NCI-H345 (cell line): ENCODE measurements at regions not wholly inside any gene's neighbourhood (a gene's known extent, or its start where the extent isn't known, plus 50 kb on each side); places are given as distances from the start of the nearest gene placed in this dataset.

Experiments
- DNase-seq: peaks from one replicate; lab custom pipeline; 2025; lab: John Stamatoyannopoulos, UW

DNA sequence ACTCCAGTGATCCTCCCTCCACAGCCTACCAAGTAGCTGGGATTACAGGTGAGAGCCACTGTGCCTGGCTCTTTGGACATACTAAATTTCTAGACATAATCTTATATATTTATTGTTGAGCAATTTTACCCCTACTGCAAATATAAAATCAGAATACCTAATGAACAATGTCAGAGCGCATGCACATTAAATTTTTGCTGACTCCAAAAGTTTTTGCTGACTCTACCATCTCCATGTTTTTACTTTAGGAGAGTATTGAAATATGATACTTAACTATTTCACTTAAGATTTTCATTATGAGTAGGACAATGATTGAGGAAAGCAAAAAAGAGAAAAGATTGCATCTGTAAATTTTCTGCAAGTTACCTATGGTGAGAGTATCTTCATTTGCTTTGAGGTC lies 402.3 kb downstream of the LRRC70 start:
- no peak for DNase-seq

DNA sequence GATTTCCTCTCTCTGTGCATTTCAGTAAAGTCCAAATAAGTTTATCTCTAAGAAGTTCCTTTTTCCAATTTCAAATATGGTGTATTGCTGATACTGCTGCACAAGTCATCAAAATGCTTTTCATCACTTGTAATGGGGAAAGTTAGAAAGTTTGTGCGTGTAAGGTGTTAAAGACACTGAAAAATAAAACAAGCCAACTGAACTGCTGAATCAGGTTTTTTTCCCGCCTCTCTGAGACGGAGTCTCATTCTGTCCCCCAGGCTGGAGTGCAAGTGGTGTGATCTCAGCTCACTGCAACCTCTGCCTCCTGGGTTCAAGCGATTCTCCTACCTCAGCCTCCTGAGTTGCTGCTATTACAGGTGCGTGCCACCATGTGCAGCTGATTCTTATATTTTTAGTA lies 400.9 kb downstream of the LRRC70 start:
- no peak for DNase-seq

DNA sequence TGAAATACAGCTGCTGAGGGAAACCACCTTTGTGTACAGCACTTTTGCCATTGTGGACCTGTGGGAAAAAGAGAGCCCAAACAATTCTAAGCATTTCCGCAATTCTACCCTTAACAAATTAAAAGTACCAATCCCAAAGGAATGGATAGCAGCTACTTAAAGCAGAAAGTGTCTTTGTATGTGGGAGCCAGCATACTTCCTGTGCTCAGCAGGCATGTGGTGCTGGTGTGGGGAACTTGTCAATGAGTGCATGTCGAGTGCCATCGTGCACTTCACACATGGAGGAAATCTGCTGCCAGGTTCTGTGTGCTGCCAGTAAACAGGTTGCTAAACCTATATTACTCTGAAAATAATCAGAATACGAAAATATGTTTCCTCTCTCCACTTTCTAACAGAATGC lies 399.0 kb downstream of the LRRC70 start:
- peak; percentile 60 for DNase-seq

DNA sequence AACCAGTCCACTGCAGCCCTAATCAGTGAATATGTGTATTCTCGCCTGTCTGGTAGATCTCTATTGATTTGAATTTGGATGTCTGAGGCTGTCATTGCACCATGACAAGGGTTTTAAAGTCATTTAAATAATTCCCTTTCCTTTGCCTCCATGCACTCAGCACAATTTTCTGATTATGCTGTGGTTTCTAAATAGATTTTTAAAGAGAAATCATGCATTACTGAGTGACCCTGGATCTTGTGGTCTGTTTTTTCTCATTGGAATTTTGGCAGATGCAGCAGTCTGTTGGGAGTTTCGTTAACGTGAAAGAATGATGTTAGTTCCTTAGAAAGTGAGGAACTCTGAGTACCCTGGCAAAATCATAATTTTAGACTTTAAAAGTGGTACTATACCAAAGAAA lies 396.0 kb downstream of the LRRC70 start:
- DNase-seq: no peak

GRCh38 chr5:62969409-62970120 lies 390.9 kb downstream of the LRRC70 start:
- no peak for DNase-seq

GRCh38 chr5:62964428-62964827 lies 385.8 kb downstream of the LRRC70 start:
- no peak for DNase-seq

DNA sequence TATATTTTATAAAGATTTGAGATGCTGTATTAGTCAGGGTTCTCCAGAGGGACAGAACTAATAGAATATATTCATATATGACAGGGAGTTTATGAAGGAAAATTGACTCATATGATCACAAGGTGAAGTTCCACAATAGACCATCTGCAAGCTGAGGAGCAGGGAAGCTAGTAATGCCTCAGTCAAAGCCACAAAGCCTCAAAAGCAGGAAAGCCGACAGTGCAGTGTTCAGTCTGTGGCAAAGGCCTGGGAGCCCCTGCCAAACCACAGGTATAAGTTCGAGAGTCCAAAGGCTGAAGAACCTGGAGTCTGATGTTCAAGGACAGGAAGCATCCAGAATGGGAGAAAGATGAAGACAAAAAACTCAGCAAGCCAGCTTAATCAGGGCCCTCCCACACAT lies 382.2 kb downstream of the LRRC70 start:
- no peak for DNase-seq

- DNase-seq: no peak
These were observed 378.0 kb downstream of the LRRC70 start for GRCh38 chr5:62956597-62956996.

DNA sequence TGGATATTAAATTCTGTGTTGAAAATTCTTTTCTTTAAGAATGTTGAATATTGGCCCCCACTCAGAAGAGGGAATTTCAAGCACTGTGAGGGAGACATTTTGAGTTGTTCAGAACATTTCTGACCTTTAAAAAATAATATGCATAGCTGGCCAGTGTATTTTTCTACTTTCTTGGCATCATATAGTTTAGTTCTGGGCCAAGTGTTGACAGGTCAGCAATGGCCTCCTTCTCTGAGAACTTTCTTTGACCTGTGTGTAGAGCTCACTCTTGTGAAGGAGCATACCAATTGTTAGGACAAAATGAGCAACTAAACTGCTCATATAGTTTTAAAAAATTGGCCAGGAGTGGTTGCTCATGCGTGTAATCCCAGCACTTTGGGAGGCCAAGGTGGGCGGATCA lies 376.0 kb downstream of the LRRC70 start:
- no peak for DNase-seq

DNA sequence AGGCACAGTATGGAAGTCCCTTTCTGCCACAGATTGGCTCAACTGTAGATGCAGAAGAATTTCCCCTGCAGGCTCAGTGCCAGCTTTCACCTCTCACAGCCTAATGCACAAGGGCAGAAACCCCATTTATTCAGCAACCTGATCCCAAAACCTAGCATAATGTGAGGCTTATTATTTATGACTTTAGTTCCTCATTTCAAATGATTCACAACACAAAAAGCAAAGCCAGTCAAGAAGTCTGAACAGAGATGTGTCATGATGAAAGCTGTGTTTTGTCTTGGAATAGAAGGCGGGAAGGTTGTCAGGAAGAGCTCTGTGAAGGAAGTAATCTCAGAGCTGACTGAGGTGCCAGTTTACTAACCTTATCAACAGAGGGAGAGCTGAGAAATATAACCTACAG lies 369.7 kb downstream of the LRRC70 start:
- DNase-seq: no peak

DNA sequence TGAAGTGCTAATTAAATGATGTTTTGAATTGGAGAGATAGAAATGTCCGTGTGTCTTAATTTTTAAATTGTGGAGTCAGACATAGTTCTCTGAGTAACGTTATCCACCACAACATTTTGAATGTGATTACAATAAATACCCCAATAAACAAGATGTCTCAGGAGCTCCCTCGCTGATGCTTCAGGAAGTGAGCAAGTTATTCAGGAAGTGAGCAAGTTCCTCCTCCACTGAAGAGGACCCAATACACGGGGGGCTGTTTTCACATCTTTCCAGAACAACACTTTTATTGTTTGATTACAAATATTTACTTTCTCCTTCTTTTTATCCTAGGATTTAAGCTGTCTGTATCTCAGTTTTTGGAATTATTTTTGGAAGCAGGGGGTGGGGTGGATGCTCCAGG lies 363.8 kb downstream of the LRRC70 start:
- no peak for DNase-seq

DNA sequence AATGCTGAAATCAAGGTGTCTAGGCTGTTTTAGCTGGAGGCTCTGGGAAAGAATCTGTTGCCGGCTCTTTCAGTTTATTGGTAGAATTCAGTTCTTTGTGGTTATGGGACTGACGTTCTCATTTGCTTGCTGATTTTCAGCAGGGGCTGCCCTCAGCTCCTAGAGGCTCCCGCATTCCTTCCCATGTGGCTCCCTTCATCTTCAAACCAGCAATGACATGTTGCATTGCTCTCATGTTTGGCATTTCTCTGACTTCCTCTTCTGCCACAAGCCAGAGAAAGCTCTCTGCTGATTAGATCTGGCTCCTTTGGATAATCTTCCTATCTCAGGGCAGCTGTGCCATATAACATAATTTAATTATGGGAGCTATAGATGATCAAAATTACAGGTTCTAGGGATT lies 360.3 kb downstream of the LRRC70 start:
- DNase-seq: no peak

DNA sequence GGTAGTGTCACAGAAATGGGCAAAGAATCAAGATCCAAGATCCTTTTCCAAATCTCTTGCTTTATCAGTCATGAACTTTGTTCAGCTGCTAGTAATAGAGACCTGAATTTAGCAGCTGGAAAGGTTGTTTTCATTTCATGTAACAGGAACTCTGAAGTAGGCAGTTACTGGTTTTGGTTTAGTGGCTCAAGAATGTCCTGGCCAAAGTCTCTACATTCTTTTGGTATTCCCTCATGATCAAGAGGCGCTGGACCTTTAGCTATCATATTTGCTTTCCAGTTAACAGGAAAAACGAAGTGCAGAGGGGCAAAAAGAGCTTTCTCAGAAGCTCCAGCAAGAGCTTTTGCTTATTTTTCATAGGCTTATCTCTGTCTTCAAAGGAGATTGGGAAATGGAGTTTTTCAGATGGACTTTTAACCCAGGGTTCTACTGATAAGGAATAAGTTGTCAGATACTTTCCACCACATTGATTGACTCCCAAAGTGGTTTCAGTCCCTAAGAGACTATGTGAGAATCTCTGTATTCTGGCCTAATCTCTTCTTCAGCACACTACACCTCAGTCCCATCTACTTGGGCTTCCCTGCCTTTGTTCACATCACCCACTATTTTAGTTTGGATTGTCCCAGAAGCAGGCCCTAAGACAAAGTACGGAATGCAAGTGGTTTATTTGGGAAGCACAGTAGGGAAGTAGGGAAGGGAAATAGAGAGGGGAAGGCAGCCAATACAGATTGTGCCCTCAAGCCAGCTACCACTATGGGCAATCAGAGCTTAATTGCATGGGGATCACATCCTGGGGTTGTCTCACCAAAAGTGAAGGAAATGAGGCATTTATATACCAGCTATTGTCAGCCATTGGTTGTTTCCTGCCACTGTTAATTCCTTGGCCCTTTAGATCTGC lies 359.3 kb downstream of the LRRC70 start:
- no peak for DNase-seq

DNA sequence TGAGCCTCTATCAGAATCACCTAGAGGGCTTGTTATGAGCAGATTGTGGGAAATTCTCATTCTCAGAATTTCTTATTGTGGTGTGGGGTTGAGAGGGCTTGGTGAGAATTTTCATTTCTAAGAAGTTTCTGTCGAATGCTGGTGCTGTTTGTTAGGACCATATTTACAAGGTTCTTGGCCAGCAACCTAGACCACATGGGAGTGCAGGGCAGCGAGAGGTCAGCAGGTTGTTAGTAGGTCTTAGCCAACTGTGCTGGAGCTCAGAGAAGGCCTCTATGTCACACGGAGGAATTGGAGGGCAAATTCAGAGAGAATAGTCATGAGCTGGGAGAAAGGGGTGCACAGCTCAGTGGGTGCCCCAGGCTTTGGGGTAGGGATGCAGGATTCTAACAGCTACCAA lies 357.0 kb downstream of the LRRC70 start:
- no peak for DNase-seq

DNA sequence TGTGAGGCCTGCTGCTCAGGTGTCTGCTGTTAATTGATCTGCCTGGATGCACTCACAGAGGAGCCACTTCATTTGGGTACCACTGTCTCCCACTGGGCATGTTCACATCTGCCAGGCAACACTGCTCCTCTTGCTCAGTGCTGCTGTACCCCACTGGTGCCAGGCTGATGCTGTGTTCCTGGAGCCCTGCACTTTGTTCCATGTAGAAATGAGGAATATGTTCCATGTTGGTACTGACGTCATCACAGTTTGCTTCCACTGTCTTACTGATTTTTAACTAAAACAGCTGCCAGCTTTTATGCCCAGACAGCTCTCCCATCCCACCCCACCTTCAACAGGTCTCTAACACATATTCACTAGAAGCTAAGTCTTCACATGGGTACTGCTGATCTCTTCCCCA lies 355.7 kb downstream of the LRRC70 start:
- no peak for DNase-seq

GRCh38 chr5:62933261-62933660 lies 354.6 kb downstream of the LRRC70 start:
- no peak for DNase-seq

DNA sequence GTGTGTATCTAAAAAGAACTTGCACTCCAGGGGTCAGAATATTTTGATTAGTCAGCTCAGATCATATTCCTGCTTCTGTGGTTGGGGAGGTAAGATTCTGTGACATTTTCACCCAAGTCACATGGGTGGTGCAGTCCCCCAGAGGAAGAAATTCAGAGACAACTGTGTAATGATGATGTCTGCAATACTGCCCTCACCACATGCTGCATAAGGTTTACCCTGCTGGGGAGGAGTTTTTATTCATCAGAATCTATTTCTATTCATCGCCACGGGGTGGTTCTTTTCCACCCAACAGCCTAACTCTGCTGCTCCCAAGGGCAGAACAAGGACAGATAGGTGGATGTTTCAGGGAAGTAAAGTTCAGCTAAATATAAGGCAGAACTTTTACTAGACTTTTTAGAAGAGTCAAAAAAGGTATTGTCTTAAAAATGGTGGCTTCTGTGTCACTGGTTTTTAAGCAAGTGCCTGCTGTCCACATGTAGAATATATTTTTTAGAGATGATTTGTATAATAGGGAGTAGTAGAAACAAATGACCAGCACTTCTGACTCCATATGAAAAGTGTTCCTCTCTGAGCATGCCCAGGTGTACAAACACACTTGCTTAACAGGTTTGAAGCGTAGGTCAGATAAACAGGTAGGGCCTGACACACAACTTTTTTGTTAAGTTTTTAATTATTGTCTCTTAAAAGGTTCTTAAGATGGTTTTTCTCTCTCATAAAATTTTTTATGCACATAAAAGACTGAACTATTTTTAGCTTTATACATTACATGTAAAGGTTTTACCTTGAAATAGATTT lies 352.7 kb downstream of the LRRC70 start:
- no peak for DNase-seq

DNA sequence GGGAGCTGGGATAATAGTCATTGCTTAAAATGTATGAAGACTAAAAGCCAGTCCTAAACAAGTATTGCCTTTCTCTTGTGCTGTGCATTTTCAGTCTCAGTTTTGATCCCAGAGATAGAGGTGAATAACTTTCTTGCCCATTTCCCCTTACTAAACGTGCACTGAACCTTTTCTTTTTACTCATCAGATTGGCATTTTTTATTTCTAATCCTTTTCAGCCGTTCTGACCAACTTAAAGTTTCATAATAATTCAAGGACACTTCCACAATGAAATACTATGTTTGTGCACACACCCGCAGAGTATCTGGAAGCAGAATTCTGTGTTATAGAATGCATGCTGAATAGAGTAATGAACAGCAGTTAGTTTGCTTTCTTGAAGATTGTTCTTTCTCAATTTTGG lies 343.6 kb downstream of the LRRC70 start:
- DNase-seq: no peak

DNA sequence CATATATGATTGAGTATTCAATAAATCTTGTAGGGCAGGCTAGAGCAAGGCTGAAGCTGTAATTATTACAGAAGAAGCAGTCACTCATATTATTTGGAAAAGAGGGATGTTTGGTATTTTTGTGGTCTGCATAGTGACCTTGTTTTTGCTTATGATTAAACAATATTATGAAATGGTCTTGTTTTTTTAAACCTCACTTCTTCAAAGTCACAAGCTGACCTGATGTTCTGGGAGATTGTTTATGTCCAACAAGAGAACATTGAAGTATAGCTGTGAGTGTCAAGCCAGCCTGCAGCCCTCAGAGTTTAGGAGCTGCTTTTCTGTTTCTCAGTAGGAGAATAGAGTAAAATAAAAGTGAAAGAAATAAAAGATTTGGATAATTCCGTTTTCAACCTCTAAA lies 342.2 kb downstream of the LRRC70 start:
- DNase-seq: no peak

DNA sequence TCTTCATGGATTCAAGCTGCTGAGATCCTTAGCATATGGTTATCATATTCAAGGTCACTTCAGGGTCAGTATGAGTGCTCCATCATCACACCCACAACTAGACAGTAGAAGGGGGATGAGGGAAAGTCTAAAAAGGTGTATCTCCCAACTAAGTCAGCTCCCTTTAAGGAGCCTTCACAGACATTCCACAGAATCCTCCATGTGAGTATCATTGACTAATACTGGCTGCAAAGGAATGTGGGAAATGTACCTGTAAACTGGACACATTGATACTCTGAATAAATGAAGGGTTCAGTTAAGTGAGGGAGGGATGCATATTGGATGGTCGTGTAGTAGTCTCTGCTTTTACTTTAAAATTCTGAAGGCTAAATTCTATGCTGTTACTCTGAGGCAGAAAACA lies 330.7 kb downstream of the LRRC70 start:
- no peak for DNase-seq

- no peak for DNase-seq
These were observed 323.5 kb downstream of the LRRC70 start for GRCh38 chr5:62902126-62902525.

DNA sequence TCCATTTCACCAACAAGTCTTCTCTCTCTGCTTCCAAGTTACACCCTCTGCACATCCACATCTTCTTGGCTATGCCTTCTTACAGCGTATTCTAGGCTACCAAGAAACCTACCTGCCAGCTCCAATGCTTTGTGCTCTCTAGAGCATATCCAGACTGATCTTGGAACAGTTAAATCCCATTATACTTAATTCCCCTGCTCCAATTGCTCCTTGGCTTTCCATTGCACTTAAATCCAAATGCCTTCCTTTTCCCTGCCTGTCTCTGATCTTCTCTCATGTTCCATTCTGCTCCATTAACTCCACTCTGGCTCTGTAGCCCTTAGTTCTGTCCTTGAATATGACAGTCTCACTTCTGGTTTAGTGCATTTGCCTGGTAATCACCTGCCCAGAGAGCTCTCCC lies 322.4 kb downstream of the LRRC70 start:
- no peak for DNase-seq
